ENCODE measurements at regions not wholly inside any gene's neighbourhood (a gene's known extent, or its start where the extent isn't known, plus 50 kb on each side); places are given as distances from the start of the nearest gene placed in this dataset.

DNA sequence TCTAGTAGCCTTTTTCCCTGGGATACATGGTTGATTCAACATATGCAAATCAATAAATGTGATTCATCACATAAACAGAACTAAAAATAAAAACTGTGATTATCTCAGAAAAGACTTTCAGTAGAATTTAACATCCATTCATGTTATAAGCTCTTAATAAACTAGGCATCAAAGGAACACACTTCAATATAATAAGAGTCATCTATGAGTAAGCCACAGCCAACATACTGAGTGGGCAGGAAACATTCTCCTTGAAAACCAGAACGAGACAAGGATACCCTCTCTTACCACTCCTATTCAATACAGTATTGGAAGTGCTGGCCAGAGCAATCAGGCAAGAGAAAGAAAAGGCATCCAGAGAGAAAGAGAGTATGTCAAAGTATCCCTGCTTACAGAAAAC is 239.9 kb downstream of the ATPSCKMT start:
- no peak for DNase-seq

DNA sequence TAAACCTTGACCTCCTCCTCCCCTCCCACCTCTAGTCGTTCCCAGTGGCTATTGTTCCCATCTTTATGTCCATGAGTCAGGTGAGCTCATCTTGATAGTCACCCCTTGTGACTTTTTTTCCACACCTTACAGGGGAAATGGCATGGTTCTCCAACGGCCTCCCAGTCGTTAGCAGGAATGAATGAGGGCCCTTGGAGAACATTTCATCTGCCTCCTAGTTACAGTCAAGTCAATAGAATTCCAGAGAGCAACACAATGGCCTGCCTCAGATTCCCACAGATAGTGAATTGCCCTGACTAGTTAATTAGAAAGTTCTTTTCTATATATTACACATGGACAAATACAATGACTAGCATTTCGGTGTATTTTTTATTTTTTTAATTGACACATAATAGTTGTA is 262.6 kb downstream of the ATPSCKMT start:
- no peak for DNase-seq

DNA sequence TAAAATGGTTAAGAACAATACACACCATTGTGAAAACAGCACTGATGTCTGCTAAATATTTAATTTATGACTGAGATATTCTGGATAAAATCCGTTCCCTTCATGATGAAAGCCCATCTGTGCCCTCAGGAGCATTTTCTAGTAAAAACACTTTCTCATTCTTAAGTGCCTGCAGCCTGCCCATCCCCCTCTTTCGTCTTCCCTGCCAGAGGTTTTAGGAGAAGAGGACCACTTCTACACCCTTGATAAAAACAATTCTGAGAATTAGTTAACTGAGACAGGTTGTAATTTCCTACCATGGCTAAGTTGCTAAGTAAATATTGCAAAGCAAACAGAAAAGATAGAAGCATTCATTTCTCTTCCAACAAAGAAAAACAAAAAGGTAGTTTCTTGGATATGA is 272.6 kb downstream of the ATPSCKMT start:
- DNase-seq = no peak

DNA sequence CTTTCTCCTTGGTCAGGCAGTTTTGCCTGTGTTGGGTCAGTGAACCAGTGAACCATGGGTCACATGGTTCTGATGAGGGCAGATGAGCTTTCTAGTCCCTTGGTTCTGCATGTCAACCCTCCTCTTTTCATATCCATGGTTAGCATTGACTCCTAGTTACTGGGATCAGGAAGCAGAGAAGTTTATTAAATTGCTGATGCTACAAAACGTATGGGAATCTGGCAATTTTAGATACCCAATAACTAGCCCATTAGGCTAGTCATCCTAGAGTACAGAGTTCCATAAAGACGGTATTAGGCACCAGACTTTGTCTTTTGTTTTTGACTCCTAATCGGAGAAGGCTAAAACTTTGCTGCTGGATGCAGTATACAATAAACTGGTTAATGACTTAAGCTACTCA is 273.1 kb downstream of the ATPSCKMT start:
- DNase-seq = no peak

DNA sequence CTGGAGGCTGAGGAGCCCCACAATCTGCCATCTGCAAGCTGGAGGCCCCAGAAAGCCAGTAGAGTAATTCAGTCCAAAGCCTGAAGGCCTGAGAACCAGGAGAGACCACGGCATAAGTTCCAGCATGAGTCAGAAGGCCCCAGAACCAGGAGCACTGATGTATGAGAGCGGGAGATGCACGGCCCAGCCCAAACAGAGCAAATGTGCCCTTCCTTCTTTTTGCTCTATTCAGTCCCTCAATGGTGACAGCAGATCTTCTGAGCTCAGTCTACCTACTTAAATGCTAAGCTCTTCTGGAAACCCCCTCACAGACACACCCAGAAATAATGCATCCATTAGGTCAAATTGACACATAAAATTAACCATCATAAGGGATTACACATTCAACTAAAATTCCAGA is 277.6 kb downstream of the ATPSCKMT start:
- no peak for DNase-seq

DNA sequence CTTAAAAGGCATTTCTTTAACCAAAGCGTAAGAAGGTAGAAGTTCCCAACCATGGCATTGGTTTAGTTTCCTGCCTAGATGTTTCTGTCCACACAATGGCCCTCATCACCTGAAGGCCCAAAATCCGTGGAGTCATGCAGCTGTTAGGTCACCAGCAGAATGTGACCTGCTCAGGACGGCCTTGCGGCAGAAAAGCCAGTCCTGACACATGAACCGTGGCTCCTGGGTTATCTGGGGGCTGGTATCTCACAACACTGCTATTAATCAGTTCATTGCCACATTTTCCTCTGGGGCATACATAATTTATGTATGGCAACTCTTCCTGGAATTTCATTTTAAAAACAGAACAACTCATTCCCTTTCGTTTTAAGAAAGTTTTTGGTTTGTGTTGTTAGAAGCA is 278.4 kb downstream of the ATPSCKMT start:
- DNase-seq = no peak

DNA sequence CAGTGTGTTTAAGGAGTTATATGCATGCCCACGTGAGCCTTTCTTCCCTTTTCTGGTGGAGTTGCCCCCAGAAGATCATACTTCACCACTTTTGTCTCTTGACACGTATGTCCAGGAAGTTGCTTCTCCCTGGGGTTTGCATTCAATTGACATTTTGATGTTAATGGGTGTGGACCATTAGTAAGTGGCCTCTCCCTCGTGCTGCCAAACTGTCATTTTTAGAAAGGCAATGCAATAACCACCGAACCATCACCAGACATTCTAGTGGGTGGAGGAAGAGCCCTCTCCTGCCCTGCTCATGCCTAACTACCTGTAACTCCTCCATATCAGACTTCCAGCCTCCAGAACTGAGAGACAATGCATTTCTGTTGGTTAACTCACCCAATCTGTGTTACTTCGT is 290.8 kb downstream of the ATPSCKMT start:
- no peak for DNase-seq

DNA sequence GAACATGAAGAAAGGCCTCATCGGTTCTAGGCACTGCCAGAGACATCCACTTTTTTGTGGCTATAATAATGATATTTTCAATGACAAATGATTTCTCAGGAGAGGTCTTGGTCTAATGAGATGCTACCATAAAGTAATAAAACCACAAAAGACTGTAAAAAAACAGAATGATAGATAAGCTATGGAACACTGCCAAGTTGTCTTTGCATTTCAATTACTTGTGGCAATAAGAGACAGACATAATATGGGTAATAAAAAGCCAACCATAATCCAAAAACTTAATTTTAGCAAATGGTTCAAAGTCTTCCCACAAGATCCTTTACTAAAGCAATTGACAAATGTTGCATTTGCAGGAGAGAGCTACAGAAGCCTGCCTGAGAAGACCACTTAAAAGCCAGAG is 292.5 kb downstream of the ATPSCKMT start:
- DNase-seq = no peak

DNA sequence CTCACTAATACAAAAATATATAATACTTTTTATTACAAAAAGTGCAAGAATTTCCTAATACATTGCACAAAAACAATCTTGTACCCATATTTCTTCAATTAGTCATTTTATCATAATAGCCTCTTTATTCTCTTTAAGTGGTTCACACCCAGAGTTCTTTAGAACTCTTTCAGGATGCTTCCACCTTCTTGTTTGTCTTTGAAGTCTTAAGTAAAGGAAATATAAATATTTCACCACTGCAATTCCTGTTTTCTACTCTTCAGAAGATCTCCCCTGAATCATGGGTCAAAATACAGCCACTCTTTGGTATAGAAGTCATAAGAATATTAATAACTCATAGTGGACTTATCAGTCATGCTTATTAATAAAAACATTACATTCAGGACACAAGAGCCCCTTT is 293.0 kb downstream of the ATPSCKMT start:
- no peak for DNase-seq

DNA sequence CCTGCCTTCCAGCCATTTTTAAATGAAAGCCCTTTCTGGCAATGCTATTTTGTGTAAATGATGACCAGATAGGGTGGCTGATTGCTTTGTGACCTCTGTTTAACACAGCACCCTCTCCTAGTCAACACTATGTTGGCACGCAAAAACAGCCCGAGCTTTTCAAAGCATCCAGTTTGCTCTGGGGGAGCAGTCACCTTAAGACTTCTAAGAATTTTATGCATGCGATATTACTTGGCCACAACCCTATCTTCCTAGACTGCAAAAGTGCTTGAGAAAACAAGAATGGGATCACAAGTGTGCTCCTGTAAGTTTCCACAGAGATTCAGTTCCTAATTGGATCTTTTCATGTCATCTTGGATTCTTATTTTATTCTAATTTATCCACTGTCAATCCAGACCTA is 294.1 kb downstream of the ATPSCKMT start:
- DNase-seq = no peak

DNA sequence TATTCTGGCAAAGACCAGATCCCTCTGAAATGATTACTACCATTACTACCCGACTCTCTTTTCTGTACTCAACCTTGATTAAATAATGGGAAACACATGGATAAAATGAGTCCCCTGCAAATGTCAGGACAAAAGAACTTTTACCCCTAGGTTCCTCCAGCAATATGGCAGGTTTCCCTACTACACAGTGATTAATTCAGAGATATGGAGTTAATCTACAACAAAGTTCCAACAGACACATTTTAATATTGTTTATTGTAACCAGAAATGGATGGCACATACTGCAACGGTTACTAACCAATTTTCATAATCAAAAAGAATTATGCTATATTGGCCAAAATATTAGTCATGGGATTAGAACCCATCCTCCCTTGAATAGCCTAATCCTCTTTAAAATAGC is 294.8 kb downstream of the ATPSCKMT start:
- no peak for DNase-seq

DNA sequence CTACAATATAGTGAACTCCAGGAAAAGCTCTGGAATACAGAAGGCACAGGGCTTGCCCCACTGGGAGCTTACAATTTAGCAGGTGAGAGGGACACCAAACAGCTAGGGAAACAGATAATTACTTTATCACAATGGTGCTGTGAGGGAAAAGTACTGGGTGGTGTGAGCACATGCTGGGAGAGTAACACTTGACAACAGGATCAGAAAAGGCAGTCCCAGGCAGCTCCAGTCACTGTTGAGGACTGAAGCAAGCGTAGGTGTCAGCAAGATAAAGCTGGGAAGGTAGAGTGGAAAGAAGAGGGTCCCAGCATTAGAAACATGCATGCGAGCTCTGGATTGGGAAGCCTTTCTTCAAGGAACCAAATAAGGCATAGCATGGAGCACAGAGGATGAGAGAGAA is 296.0 kb downstream of the ATPSCKMT start:
- no peak for DNase-seq

DNA sequence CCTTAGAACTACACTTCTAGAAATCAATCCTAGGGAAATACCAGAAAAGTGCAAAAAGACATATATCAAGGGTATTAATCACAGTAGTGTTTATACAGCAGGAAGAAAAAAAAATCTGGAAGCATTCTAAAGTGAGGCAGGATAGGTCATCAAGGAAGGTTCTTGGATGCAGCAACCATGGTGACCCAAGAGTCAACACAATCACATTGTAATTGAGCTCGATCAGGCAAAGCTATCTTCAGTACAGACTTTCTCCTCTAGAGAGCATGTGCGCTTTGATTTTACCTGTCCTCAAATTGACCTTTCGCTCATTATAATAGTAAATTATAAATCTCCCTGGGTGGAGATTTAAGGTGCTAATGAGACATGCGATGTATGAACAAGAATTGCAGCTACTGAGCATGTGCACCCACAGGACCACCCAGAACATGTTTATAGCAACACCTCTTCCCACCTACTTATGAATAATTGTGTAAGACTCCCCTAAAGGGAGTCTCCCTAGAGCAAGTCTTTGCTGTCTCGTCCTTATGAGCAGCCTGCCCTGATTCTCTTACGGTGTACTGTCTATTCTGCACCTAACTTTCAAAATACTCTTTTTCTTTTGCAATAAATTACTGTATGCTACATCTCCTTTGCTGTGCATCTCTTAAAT is 297.7 kb downstream of the ATPSCKMT start:
- no peak for DNase-seq

DNA sequence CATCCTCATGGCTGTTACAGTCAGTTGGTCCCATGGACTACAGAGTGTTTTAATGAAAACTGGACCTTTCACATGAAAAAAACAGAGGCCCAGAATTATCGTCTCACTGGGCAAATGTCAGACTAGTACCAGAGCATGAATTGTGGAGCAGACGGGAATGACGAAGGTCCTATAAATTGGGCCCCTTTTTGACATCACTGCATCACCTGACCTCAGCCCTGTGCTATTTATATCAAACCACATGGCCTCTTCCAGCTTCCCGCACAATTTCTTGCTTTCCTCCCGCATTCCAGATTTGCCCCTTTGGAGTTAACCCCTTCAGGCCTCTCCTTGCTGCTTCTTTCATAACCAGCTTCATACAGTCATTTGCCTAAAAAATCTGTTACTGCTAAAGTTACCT is 301.7 kb downstream of the ATPSCKMT start:
- DNase-seq = no peak

DNA sequence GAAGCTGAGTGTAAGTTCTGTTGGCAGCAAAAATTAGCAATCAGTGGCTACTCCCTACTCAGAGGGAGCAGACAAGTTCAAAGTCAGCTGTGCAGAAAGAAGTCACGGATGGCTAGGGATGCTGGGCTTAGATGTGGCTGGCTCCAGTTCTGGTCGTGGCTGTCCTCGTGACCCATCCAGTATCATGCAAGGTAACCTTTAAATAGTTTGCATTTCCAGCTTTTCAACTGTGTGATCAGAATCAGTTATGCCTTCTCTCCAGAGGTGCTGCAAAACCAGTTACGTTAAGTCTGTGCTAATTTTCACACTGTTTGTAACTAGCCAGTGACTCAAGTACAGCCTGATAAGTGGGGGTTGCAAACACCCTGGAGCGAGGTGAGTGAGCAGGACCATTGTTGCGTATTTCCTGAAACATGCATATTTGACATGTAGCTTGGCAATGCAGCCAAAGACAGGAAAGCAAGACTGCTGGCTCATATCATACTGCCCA is 302.4 kb downstream of the ATPSCKMT start:
- no peak for DNase-seq

DNA sequence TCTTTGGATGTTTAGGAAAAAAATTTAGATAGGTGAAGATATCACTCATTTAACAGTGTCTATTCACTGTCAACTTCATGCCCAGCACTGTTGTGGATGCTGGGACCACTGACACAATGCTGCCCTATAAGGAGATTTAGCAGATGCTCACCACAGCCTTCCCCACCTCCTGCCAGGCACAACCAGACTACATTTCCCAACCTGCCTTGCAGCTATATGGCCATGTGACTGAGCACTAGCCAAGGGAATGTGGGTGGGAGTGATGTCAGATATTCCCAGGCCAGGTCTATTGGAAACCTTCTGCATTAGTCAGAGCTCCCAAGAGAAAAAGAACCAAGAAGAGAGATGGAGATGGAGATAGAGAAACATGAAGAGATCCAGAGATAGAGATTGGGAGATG is 302.6 kb upstream of the TAS2R1 start:
- no peak for DNase-seq

DNA sequence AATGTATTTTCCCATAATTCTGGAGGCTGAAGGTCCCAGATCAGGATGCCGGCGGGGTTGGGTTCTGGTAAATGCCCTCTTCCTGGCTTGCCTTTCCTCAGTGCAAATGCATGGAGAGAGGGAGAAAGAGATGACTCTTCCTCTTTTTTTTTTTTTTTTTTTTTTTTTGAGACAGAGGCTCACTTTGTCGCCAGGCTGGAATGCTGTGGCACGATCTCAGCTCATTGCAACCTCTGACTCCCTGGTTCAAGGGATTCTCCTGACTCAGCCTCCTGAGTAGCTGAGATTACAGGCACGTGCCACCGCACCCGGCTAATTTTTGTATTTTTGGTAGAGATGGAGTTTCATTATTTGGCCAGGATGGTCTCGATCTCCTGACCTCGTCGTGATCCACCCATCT is 300.0 kb upstream of the TAS2R1 start:
- DNase-seq = no peak

DNA sequence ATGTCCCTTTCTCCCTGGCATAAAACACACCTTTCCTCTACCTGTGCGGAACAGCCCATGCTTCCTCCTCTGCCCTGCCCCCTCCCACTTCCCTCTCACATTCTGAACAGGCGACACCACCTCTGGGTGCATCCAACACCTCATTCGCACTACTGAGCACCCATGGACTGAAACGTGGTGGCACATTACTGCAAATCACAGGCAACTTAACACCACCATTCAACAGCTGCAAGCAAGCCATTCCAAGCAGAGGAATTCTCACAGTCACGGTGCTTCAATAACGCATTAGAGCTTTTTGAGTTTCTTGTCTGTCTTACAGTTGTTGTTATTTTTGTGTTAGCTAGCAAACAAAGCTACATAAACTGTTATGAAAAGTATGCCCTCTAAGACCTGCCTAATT is 298.2 kb upstream of the TAS2R1 start:
- no peak for DNase-seq

DNA sequence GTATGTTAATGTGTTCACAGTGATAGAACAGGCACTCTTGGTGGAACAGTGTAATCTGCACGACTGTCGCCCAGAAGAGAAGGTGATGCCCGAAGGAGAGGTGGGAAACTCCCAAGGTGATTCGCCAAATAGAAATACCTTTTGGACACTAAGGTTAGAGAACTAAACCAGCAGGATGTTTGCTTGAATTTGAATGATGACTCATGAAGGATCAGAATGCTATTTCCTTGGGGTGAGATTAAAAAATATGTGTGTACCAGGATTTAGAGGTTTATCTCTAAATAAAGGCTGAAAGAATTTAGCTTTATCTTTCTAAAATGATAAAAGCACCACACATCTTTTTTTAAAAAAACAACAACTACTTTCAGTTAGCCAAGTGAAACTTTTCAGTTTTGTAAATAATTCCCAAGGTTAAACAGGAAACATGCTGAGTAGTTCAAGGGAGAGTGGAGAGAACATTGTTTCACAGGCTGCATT is 297.4 kb upstream of the TAS2R1 start:
- DNase-seq = no peak

DNA sequence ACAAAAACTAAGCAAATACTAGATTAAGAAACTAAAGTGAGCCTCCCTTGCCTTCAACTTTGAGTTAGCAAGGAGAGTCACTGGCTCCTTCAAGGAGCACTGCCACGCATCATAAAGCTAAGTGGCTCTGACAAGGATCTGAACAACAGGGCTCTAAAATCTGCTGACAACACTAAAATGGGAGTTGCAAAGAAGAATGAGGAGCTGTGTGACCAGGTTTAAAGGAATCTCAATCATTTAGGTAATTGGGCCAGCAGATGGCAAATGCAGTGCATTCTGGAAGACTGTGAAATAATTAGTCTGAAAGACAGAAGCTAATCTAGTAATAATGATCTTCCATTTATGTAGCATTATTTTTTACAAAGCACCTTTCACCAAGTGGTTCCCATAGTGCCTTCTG is 297.0 kb upstream of the TAS2R1 start:
- DNase-seq = no peak

DNA sequence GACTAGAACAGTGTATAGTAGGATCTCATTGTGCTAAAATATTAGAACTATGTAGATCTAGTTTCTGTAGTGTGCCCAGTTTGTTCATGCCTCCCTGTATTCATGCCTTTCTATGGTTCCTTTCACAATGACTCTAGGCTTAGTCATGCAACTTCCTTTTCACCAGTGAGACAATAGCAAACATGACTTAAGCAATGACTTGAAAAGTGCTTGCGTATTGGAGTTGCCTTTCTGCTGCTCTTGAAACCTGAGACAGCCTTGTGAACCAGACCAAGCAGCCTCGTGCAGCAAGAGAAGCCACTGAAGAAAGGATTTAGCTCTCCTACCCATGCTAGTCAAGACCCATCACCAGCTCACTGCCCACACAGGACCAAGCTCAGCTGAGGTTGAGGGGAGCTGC is 294.5 kb upstream of the TAS2R1 start:
- DNase-seq = no peak

DNA sequence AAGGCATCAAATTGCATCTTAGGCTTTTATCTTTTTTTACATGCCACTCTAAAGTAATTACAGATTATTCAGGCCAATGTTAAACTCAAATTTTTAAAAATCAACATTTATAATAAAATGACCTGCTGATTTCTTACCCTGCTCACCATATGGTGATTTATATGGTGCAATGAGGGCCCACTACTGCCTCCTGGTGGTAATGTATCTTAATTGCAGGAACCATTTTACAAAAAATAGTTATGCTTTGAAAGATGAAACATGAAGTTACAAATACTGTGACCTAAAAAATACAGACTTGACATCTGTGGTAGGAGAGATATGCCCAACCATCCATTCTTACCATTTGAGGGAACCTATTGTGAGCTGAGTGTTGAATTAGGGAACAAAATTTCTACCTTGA is 292.6 kb upstream of the TAS2R1 start:
- DNase-seq = no peak

DNA sequence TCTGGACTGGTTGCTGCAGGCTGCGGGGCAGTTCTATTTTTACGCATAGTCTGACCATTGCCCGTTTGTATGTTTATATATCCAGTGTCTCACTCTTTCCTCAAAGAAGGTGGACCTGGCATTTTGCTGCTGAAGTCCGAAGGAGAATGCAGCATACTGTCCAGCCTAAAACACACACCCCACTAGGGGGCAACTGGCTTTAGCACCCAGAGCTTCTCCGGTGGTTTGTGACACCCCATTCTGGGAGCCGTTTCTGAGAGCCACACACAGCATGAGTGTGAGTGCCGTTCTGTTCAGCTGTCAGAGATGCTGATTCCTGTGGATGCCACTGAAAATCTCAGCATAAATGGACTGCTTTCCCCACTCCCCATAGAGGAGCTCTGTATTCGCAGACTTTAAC is 290.5 kb upstream of the TAS2R1 start:
- DNase-seq = no peak

DNA sequence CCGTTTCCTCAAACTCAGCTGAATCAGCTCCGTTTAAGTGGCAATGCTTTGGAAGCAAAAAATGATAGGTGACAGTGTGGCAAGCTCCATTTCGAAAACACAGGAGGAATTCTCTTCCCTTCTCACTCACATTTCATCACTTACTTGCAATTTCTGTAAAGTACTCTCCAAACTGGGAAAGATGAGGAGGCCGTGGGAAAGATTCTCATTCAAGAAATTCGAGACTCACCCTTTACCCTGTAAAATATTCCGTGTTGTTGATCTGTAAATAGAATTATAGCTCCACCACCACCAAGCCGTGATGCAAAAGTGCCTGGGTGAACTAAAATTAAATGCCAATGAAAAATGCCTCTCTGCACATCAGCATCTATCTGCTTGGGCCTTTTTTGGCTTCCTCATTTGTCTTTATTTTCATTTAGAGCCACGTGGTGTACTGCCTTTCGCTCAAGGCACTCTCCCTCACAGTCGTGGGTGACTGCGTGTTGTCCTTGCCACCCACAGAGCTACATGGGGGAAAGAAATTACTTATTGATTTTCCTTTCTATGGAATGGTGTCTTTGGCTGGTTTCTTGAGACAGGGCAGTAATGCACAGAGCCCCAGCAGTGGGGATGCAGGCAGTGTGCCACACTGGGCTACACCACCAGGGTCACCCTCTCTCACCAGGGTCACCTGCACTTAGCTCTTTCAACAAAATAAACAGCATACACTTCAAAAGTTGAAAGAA is 289.3 kb upstream of the TAS2R1 start:
- no peak for DNase-seq

DNA sequence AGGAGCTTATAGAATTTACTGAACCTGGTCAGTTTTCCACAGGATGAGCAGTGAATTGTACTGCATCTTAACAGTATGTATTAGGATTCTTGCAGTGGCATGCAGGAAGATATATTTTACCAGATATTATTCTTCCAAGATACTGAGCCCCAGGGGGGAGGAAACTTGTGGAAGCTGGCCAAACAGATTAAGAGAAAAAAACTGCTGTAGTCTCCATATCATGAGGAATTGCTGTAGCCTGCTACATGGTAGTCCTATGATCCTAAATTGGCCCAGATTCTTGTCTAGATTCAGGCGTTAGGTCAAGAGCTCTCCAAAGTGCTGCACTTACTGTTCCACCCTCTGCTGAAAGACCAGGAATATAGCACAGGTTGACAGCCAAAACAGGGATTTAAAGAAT is 275.5 kb upstream of the TAS2R1 start:
- DNase-seq = no peak

Measured in NCI-H146 (cell line).